ENCODE measurements at regions not wholly inside any gene's neighbourhood (a gene's known extent, or its start where the extent isn't known, plus 50 kb on each side); places are given as distances from the start of the nearest gene placed in this dataset.

DNA sequence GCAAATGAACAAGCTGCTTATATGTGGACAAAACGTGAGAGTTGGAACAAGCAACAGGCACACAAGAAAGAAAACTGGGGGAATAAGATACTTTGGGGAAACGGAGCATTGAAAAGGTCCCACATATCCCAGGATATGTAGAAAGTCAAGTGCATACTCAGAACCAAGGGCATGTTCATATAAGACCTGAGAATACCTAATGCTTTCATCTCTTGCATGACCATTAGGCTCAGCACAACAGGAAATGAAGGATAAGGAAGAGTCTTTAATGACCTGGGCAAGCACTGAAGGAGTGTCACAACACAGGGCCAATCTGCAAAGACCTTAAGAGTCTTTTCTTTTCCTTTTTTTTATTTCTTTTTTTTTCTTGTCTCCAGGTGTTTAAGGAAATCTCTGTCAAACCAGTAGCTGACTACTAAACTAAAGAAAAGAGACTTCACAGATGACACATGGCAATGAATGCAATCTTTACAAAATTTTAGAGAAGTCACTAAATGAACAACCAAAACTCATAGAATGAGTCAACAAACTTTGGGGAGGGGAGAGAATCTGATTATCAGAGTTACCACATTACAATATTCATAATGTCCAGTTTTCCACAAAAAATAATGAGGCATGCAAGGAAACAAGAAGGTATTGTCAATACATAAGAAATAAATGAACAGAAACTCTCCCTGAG lies 67.9 kb upstream of the STK26 start:
- TF ChIP-seq, protein P1, sequence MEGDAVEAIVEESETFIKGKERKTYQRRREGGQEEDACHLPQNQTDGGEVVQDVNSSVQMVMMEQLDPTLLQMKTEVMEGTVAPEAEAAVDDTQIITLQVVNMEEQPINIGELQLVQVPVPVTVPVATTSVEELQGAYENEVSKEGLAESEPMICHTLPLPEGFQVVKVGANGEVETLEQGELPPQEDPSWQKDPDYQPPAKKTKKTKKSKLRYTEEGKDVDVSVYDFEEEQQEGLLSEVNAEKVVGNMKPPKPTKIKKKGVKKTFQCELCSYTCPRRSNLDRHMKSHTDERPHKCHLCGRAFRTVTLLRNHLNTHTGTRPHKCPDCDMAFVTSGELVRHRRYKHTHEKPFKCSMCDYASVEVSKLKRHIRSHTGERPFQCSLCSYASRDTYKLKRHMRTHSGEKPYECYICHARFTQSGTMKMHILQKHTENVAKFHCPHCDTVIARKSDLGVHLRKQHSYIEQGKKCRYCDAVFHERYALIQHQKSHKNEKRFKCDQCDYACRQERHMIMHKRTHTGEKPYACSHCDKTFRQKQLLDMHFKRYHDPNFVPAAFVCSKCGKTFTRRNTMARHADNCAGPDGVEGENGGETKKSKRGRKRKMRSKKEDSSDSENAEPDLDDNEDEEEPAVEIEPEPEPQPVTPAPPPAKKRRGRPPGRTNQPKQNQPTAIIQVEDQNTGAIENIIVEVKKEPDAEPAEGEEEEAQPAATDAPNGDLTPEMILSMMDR (conservative IDR thresholded peaks at IDR 0.05; ENCODE audit: low read depth, low read length) = no peak
- TF ChIP-seq EZH2 (IDR thresholded peaks at IDR 0.05; ENCODE audit: borderline replicate concordance, low read depth, low read length, poor library complexity, severe bottlenecking) = no peak
